ENCODE measurements at regions not wholly inside any gene's neighbourhood (a gene's known extent, or its start where the extent isn't known, plus 50 kb on each side); places are given as distances from the start of the nearest gene placed in this dataset.
A peak's percentile ranks its signal among the peaks of the same experiment; 100 is the strongest.
"Not testable (repeated sequence)": the region's sequence is repeated elsewhere in the genome, so short reads cannot be mapped to it uniquely, and the experiment has no call there.

DNA sequence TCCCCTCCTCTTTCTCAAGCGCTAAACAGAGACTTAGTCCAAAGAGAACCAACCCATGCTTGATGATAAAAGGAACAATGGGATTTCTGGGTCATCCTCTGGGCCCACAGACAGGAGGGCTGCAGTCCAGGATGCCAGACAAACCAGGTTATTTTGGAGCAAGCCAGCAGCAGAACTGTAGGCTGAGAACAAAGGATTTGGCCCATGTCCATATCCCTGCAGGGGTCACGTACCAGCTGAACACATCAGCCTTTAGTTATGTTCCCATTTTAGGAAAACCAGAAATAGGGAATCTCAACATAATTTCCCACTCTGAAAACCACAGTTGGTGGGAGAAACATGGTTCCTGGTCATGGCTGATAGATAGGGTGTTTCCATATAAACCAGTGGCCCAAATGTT, 533.6 kb upstream of the CADM1 start:
- Mint-ChIP-seq H3K4me1 (no peaks in the 10 kb centered on the region), H3K27me3 (no peaks in the 10 kb centered on the region), H3K4me3 (no peak overlapping the region), H3K27ac (no peak overlapping the region), H3K9me3 (no peaks in the 10 kb centered on the region), H3K36me3 (no peaks in the 10 kb centered on the region)
- no peak for ATAC-seq

- H3K27ac Mint-ChIP-seq = no peak overlapping the region
- peaks cover 9% of the 10 kb centered on the region for H3K27me3 Mint-ChIP-seq
- ATAC-seq = no peak
- H3K4me3 Mint-ChIP-seq = no peak overlapping the region
- H3K36me3 Mint-ChIP-seq = no peaks in the 10 kb centered on the region
- H3K9me3 Mint-ChIP-seq = no peaks in the 10 kb centered on the region
- H3K4me1 Mint-ChIP-seq = no peaks in the 10 kb centered on the region
Measured at GRCh38 chr11:116035977-116036376, 531.8 kb upstream of the CADM1 start.

GRCh38 chr11:116033931-116034553, 529.8 kb upstream of the CADM1 start:
- no peaks in the 10 kb centered on the region for H3K4me1 Mint-ChIP-seq
- ATAC-seq = no peak
- H3K36me3 Mint-ChIP-seq = no peaks in the 10 kb centered on the region

GRCh38 chr11:116030697-116031331, 526.6 kb upstream of the CADM1 start:
- H3K27me3 Mint-ChIP-seq = peaks cover 18% of the 10 kb centered on the region
- ATAC-seq = no peak
- no peak overlapping the region for H3K4me3 Mint-ChIP-seq
- no peaks in the 10 kb centered on the region for H3K36me3 Mint-ChIP-seq
- H3K27ac Mint-ChIP-seq = no peak overlapping the region
- H3K4me1 Mint-ChIP-seq = no peaks in the 10 kb centered on the region
- peaks cover 7% of the 10 kb centered on the region for H3K9me3 Mint-ChIP-seq

More at GRCh38 chr11:116033931-116034553, 529.8 kb upstream of the CADM1 start:
- H3K27ac Mint-ChIP-seq = no peak overlapping the region
- no peak overlapping the region for H3K4me3 Mint-ChIP-seq
- H3K27me3 Mint-ChIP-seq = peaks cover 9% of the 10 kb centered on the region
- H3K9me3 Mint-ChIP-seq = peaks cover 3% of the 10 kb centered on the region

- not testable (repeated sequence) for ATAC-seq, H3K27ac Mint-ChIP-seq, H3K4me3 Mint-ChIP-seq, H3K36me3 Mint-ChIP-seq, H3K4me1 Mint-ChIP-seq, H3K9me3 Mint-ChIP-seq
- H3K27me3 Mint-ChIP-seq = peaks cover 41% of the 10 kb centered on the region
Measured at GRCh38 chr11:116028506-116028905, 524.3 kb upstream of the CADM1 start.

GRCh38 chr11:115999437-115999836, 495.2 kb upstream of the CADM1 start:
- H3K4me1 Mint-ChIP-seq = peaks cover 14% of the 10 kb centered on the region
- H3K27ac Mint-ChIP-seq = no peak overlapping the region
- H3K9me3 Mint-ChIP-seq = no peaks in the 10 kb centered on the region
- no peak for ATAC-seq
- no peaks in the 10 kb centered on the region for H3K36me3 Mint-ChIP-seq
- H3K27me3 Mint-ChIP-seq = no peaks in the 10 kb centered on the region
- H3K4me3 Mint-ChIP-seq = no peak overlapping the region

- peak overlapping the region; percentile 78 for H3K27ac Mint-ChIP-seq
- ATAC-seq = peak; percentile 64
- no peaks in the 10 kb centered on the region for H3K27me3 Mint-ChIP-seq
Measured at GRCh38 chr11:115996808-115997188, 492.6 kb upstream of the CADM1 start.

DNA sequence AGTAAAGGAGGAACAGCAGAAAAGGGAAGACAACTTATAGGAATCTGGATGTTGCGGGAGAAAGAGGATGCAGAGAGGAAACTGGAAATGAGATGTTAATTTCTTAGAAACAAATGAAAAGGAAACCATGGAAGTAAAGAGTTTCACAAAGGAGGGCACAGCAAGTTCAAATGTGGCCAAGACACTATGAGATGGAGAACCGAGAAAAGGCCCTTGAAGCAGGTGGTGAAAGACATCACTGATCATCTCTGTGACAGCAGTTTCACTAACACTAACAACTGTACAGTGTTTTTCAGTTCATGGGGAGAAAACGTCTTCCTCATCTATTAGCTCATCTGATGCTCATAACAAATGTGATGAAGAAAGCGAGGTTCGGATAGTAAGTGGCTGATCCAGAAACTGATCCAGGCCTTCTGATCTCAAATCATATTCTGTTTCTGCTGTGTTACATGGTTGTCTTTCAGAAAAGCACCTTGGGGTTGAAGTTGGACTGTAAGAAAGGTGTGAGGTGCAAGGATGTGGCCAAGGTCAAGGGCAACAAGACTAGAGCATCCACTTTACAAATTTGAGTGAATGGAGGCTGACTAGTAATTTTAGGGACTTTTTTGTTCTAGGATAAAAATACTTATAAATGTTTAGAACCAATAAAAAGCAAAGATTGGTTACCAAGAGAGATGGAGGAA, 492.1 kb upstream of the CADM1 start:
- Mint-ChIP-seq H3K27me3 (no peaks in the 10 kb centered on the region), H3K36me3 (no peaks in the 10 kb centered on the region), H3K4me3 (no peak overlapping the region), H3K27ac (peak overlapping the region; percentile 78), H3K4me1 (peaks cover 14% of the 10 kb centered on the region), H3K9me3 (no peaks in the 10 kb centered on the region)
- ATAC-seq = peak; percentile 85

More at GRCh38 chr11:115996808-115997188, 492.6 kb upstream of the CADM1 start:
- no peak overlapping the region for H3K4me3 Mint-ChIP-seq
- H3K4me1 Mint-ChIP-seq = peaks cover 14% of the 10 kb centered on the region
- H3K36me3 Mint-ChIP-seq = no peaks in the 10 kb centered on the region
- no peaks in the 10 kb centered on the region for H3K9me3 Mint-ChIP-seq

DNA sequence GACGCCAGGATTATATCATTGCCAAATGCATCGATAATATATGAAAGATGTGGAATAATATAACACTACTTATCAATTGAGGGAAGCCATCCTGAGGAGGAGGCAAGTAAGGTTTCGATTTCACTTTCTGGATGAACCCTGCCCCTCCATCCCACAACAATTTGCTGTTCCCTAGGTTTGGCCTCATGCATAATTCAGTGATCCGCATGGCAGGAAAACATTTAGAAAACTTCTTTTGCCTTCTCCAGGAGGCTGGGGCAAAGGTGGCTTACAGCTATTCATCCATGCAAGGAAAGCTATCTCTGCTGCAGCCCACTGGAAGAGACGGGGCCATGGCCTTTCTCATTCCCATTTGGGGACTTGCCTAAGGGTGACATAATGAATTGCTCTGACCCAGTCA, 489.4 kb upstream of the CADM1 start:
- no peaks in the 10 kb centered on the region for H3K27me3 Mint-ChIP-seq
- no peak overlapping the region for H3K4me3 Mint-ChIP-seq
- no peak for ATAC-seq
- H3K36me3 Mint-ChIP-seq = no peaks in the 10 kb centered on the region
- H3K27ac Mint-ChIP-seq = no peak overlapping the region
- H3K4me1 Mint-ChIP-seq = peaks cover 14% of the 10 kb centered on the region
- H3K9me3 Mint-ChIP-seq = no peaks in the 10 kb centered on the region

- ATAC-seq = no peak
- Mint-ChIP-seq H3K36me3 (no peaks in the 10 kb centered on the region), H3K27ac (no peak overlapping the region), H3K4me3 (no peak overlapping the region), H3K27me3 (no peaks in the 10 kb centered on the region), H3K9me3 (no peaks in the 10 kb centered on the region), H3K4me1 (no peaks in the 10 kb centered on the region)
Measured at GRCh38 chr11:115990004-115990447, 485.8 kb upstream of the CADM1 start.

GRCh38 chr11:115985896-115986295, 481.7 kb upstream of the CADM1 start:
- H3K27me3 Mint-ChIP-seq = no peaks in the 10 kb centered on the region
- ATAC-seq = no peak
- H3K36me3 Mint-ChIP-seq = no peaks in the 10 kb centered on the region
- H3K4me3 Mint-ChIP-seq = no peak overlapping the region
- H3K4me1 Mint-ChIP-seq = no peaks in the 10 kb centered on the region
- H3K9me3 Mint-ChIP-seq = no peaks in the 10 kb centered on the region
- no peak overlapping the region for H3K27ac Mint-ChIP-seq

GRCh38 chr11:115984228-115984627, 480.0 kb upstream of the CADM1 start:
- no peaks in the 10 kb centered on the region for H3K36me3 Mint-ChIP-seq
- H3K9me3 Mint-ChIP-seq = no peaks in the 10 kb centered on the region
- no peaks in the 10 kb centered on the region for H3K27me3 Mint-ChIP-seq

GRCh38 chr11:115982666-115983065, 478.5 kb upstream of the CADM1 start:
- H3K27ac Mint-ChIP-seq = no peak overlapping the region
- no peaks in the 10 kb centered on the region for H3K36me3 Mint-ChIP-seq
- H3K27me3 Mint-ChIP-seq = no peaks in the 10 kb centered on the region
- peak; percentile 21 for ATAC-seq
- no peak overlapping the region for H3K4me3 Mint-ChIP-seq
- H3K9me3 Mint-ChIP-seq = no peaks in the 10 kb centered on the region
- H3K4me1 Mint-ChIP-seq = no peaks in the 10 kb centered on the region

More at GRCh38 chr11:115984228-115984627, 480.0 kb upstream of the CADM1 start:
- ATAC-seq = no peak
- Mint-ChIP-seq H3K4me1 (no peaks in the 10 kb centered on the region), H3K4me3 (no peak overlapping the region), H3K27ac (no peak overlapping the region)

GRCh38 chr11:115981814-115982471, 477.7 kb upstream of the CADM1 start:
- no peak for ATAC-seq

GRCh38 chr11:115981104-115981481, 476.9 kb upstream of the CADM1 start:
- no peaks in the 10 kb centered on the region for H3K9me3 Mint-ChIP-seq
- H3K27me3 Mint-ChIP-seq = peaks cover 2% of the 10 kb centered on the region
- H3K36me3 Mint-ChIP-seq = no peaks in the 10 kb centered on the region
- ATAC-seq = no peak
- H3K4me1 Mint-ChIP-seq = peaks cover 2% of the 10 kb centered on the region
- H3K27ac Mint-ChIP-seq = no peak overlapping the region
- no peak overlapping the region for H3K4me3 Mint-ChIP-seq

More at GRCh38 chr11:115981814-115982471, 477.7 kb upstream of the CADM1 start:
- H3K9me3 Mint-ChIP-seq = no peaks in the 10 kb centered on the region
- no peaks in the 10 kb centered on the region for H3K4me1 Mint-ChIP-seq
- H3K27ac Mint-ChIP-seq = no peak overlapping the region
- no peak overlapping the region for H3K4me3 Mint-ChIP-seq
- no peaks in the 10 kb centered on the region for H3K36me3 Mint-ChIP-seq
- H3K27me3 Mint-ChIP-seq = no peaks in the 10 kb centered on the region
